ENCODE measurements at regions not wholly inside any gene's neighbourhood (a gene's known extent, or its start where the extent isn't known, plus 50 kb on each side); places are given as distances from the start of the nearest gene placed in this dataset.
"Not testable (repeated sequence)": the region's sequence is repeated elsewhere in the genome, so short reads cannot be mapped to it uniquely, and the experiment has no call there.

DNA sequence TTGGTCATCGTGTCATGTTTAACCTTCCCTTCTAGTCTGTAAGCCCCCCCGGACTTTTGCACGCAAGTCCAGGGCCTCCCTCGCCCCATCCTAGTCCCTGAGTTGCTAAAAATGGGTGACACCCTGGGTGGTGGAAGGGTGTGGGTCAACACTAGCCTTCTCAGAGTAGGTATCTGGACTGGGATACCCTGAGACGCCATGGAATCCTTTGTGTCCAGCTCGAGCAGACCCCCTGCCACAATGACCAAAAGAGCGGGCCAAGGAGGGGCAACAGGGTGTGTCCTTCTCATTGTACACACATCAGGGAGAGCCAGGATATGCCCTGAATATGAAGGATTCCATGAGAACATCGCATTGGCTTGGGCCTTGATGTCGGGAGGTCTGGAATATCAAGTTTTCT is 67.5 kb upstream of the ATP12A start:
- ATAC-seq (ENCODE audit: low read depth) (no peak), DNase-seq (no peak)
- H3K27me3 Mint-ChIP-seq = no peaks in the 10 kb centered on the region
- no peaks in the 10 kb centered on the region for H3K9me3 Mint-ChIP-seq
- no peak overlapping the region for H3K27ac Mint-ChIP-seq
- POLR2A ChIA-PET = no interaction called here
- no peaks in the 10 kb centered on the region for H3K36me3 Mint-ChIP-seq
- peaks cover 22% of the 10 kb centered on the region for H3K4me1 Mint-ChIP-seq
- H3K4me3 Mint-ChIP-seq = no peak overlapping the region

GRCh38 chr13:24613128-24613527 is 67.1 kb upstream of the ATP12A start:
- no peak for DNase-seq
- Mint-ChIP-seq H3K27ac (no peak overlapping the region), H3K4me1 (peaks cover 26% of the 10 kb centered on the region), H3K4me3 (no peak overlapping the region), H3K36me3 (no peaks in the 10 kb centered on the region), H3K27me3 (no peaks in the 10 kb centered on the region), H3K9me3 (no peaks in the 10 kb centered on the region)
- no peak for ATAC-seq (ENCODE audit: low read depth)
- POLR2A ChIA-PET = no interaction called here

- DNase-seq = no peak
- H3K4me1 Mint-ChIP-seq = peaks cover 32% of the 10 kb centered on the region
- no peak for ATAC-seq (ENCODE audit: low read depth)
- POLR2A ChIA-PET = interaction anchor here (1.0 kb wide), 1 partner anchor 12 kb away, joined by 3 read pairs; no protein-coding TSS in a partner anchor
- no peaks in the 10 kb centered on the region for H3K36me3 Mint-ChIP-seq
- no peaks in the 10 kb centered on the region for H3K27me3 Mint-ChIP-seq
- H3K27ac Mint-ChIP-seq = no peak overlapping the region
- no peak overlapping the region for H3K4me3 Mint-ChIP-seq
- no peaks in the 10 kb centered on the region for H3K9me3 Mint-ChIP-seq
Observed at GRCh38 chr13:24613755-24614154, 66.5 kb upstream of the ATP12A start.

- Mint-ChIP-seq H3K9me3 (no peaks in the 10 kb centered on the region), H3K4me3 (no peak overlapping the region), H3K27me3 (no peaks in the 10 kb centered on the region), H3K36me3 (no peaks in the 10 kb centered on the region), H3K4me1 (peaks cover 37% of the 10 kb centered on the region), H3K27ac (peak overlapping the region; percentile 54)
- no peak for ATAC-seq (ENCODE audit: low read depth)
- no peak for DNase-seq
- POLR2A ChIA-PET = interaction anchor here (0.9 to 1.0 kb wide), 3 partner anchors 9 to 66 kb away, joined by 3 to 4 read pairs (median 3); partner anchors contain the start of gene ATP12A
Observed at GRCh38 chr13:24614306-24615080, 65.7 kb upstream of the ATP12A start.

GRCh38 chr13:24615114-24615513 is 65.1 kb upstream of the ATP12A start:
- no peak overlapping the region for H3K4me3 Mint-ChIP-seq
- DNase-seq = no peak
- no peaks in the 10 kb centered on the region for H3K36me3 Mint-ChIP-seq
- H3K9me3 Mint-ChIP-seq = no peaks in the 10 kb centered on the region
- H3K4me1 Mint-ChIP-seq = peaks cover 38% of the 10 kb centered on the region
- no peaks in the 10 kb centered on the region for H3K27me3 Mint-ChIP-seq
- H3K27ac Mint-ChIP-seq = peak overlapping the region; percentile 54
- ATAC-seq (ENCODE audit: low read depth) = no peak
- POLR2A ChIA-PET = interaction anchor here (0.9 to 1.0 kb wide), 3 partner anchors 9 to 65 kb away, joined by 3 to 4 read pairs (median 3); partner anchors contain the start of gene ATP12A

DNA sequence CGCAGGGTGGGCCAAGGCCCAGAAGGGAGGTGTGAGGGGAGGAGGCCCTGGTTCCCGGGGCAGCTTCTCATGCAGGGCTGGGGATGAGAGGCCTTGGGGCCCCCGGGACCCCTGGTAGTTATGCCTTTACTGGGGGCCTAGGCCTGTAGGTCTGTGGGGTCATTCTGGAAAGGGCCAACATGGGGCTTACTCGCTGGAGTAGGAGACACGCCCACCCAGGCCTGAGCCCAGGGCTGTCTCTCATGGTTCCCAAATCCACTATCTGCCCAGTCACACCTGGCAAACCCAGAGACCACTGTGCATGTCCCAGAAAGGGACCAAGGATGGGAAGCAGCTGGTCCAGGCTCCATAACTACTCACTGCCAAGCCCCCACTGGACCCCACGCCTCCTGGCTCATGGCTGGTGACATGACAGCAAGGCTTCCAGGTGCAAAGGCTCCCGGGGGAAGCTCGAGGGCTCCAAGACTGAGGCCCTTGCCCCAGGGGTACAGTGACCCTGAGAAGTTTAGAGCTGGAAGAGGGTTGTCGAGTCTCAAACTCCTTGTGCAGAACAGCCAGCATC is 64.2 kb upstream of the ATP12A start:
- no peaks in the 10 kb centered on the region for H3K27me3 Mint-ChIP-seq
- no peaks in the 10 kb centered on the region for H3K9me3 Mint-ChIP-seq
- H3K4me3 Mint-ChIP-seq = no peak overlapping the region
- peaks cover 34% of the 10 kb centered on the region for H3K4me1 Mint-ChIP-seq
- H3K27ac Mint-ChIP-seq = peak overlapping the region; percentile 17
- POLR2A ChIA-PET = no interaction called here
- no peak for DNase-seq
- no peaks in the 10 kb centered on the region for H3K36me3 Mint-ChIP-seq
- ATAC-seq (ENCODE audit: low read depth) = no peak

DNA sequence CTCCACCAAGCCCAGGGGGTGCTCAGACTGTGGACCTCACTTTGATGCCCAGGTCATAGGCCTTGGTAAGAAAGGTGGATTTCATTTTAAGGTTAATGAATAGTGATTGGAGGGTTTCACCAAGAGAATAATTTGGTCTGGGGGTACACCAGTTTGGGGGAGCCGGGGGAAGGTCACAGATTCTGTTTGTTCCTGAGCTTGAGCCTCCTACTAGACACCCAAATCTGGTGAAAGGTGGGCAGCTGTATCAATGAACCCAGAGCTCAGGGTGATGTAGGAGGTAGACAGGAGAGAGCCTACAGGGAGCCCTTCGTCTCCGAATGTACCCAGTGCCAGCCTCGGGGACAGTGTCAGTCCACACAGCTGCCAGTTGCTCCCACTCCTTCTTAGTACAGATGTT is 63.7 kb upstream of the ATP12A start:
- H3K27me3 Mint-ChIP-seq = no peaks in the 10 kb centered on the region
- DNase-seq = no peak
- H3K27ac Mint-ChIP-seq = peak overlapping the region; percentile 17
- H3K36me3 Mint-ChIP-seq = no peaks in the 10 kb centered on the region
- no peak overlapping the region for H3K4me3 Mint-ChIP-seq
- no peak for ATAC-seq (ENCODE audit: low read depth)
- H3K4me1 Mint-ChIP-seq = peaks cover 29% of the 10 kb centered on the region
- POLR2A ChIA-PET = interaction anchor here (0.7 kb wide), 1 partner anchor 10 kb away, joined by 6 read pairs; no protein-coding TSS in a partner anchor
- no peaks in the 10 kb centered on the region for H3K9me3 Mint-ChIP-seq

GRCh38 chr13:24617256-24618010 is 62.8 kb upstream of the ATP12A start:
- Mint-ChIP-seq H3K27ac (peak overlapping the region; percentile 81), H3K9me3 (no peaks in the 10 kb centered on the region), H3K4me1 (peaks cover 27% of the 10 kb centered on the region), H3K36me3 (no peaks in the 10 kb centered on the region), H3K27me3 (no peaks in the 10 kb centered on the region), H3K4me3 (no peak overlapping the region)
- ATAC-seq (ENCODE audit: low read depth) (no peak), DNase-seq (no peak)
- POLR2A ChIA-PET = interaction anchor here (0.6 to 1.2 kb wide), 5 partner anchors 10 to 28 kb away, joined by 3 to 7 read pairs (median 5); no protein-coding TSS in a partner anchor

DNA sequence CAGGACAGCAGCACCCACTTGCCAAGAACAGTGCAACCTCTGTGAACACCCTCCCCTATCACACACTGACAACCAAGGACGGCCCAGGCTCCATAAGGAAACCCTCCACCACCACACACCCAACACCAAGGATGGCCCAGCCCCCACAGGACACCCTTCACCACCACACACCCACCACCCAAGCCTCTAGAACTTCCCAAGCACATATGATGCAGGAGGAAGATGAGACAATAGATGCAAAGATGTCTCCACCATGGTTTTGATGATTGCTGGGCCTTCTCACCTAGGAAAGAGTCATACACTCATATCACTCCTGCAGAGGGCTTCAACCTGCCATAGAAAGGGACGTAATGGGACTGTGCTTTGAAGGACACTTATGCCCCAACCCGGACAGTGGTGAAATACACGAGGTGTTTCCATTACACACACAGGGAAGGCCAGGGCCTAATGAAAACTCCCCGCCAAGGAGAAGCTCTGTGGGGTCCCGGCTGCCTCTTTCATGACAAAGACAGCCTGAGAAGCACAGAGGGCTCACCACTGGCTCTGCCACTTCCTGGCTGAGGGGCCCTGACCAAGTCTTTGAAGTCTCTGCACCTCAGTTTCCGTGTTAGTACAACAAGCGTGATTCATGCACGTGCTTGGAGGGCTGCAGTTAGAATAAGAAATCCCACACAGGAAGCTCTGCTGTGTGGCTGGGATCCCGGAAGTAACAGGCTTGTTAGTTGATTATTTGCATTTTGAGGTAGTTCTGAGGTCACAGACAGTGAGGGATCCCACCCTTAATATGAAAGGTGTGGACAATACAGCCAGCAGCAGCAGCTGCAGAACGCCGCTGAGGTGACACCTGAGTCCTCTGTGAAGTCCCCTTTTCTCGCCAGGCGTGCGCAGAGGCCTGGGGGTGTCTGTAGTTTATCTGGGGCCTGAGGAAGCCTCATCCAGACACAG is 61.9 kb upstream of the ATP12A start:
- POLR2A ChIA-PET = interaction anchor here (0.6 to 1.8 kb wide), 9 partner anchors 9 to 91 kb away, joined by 3 to 8 read pairs (median 4); partner anchors contain the start of gene ATP12A
- Mint-ChIP-seq H3K4me3 (peak overlapping the region; percentile 43), H3K4me1 (peaks cover 27% of the 10 kb centered on the region), H3K36me3 (no peaks in the 10 kb centered on the region), H3K9me3 (no peaks in the 10 kb centered on the region), H3K27me3 (no peaks in the 10 kb centered on the region), H3K27ac (peak overlapping the region; percentile 81)
- peak; percentile 90 for ATAC-seq (ENCODE audit: low read depth)
- DNase-seq = peak; percentile 76

- ATAC-seq (ENCODE audit: low read depth) = no peak
- DNase-seq = no peak
- Mint-ChIP-seq H3K27ac (peak overlapping the region; percentile 81), H3K9me3 (no peaks in the 10 kb centered on the region), H3K4me1 (peaks cover 27% of the 10 kb centered on the region), H3K27me3 (no peaks in the 10 kb centered on the region), H3K36me3 (no peaks in the 10 kb centered on the region), H3K4me3 (peak overlapping the region; percentile 45)
- POLR2A ChIA-PET = interaction anchor here (0.6 to 1.8 kb wide), 6 partner anchors 9 to 108 kb away, joined by 3 to 8 read pairs (median 4); partner anchors contain the start of gene ATP12A
Observed at GRCh38 chr13:24619282-24619681, 60.9 kb upstream of the ATP12A start.

GRCh38 chr13:24622481-24623148 is 57.6 kb upstream of the ATP12A start:
- H3K9me3 Mint-ChIP-seq; H3K36me3 Mint-ChIP-seq; H3K27ac Mint-ChIP-seq; H3K4me3 Mint-ChIP-seq; H3K27me3 Mint-ChIP-seq; DNase-seq; ATAC-seq (ENCODE audit: low read depth); POLR2A ChIA-PET: not testable (repeated sequence)
- H3K4me1 Mint-ChIP-seq = peaks cover 42% of the 10 kb centered on the region

GRCh38 chr13:24623149-24623665 is 57.0 kb upstream of the ATP12A start:
- ATAC-seq (ENCODE audit: low read depth) (no peak), DNase-seq (no peak)
- Mint-ChIP-seq H3K9me3 (peaks cover 2% of the 10 kb centered on the region), H3K27ac (no peak overlapping the region), H3K4me3 (no peak overlapping the region), H3K4me1 (peaks cover 38% of the 10 kb centered on the region), H3K36me3 (peaks cover 2% of the 10 kb centered on the region), H3K27me3 (no peaks in the 10 kb centered on the region)
- POLR2A ChIA-PET = no interaction called here

All from activated naive CD8-positive, alpha-beta T cell treated with anti-CD3 and anti-CD28 coated beads, Interleukin-2, amount 10 ng/mL, durations not matched to agents 7 days and 5 days (primary cell).